GM21786 (cell line): ENCODE measurements at regions not wholly inside any gene's neighbourhood (a gene's known extent, or its start where the extent isn't known, plus 50 kb on each side); places are given as distances from the start of the nearest gene placed in this dataset.
"Not testable (repeated sequence)": the region's sequence is repeated elsewhere in the genome, so short reads cannot be mapped to it uniquely, and the experiment has no call there.

Source experiments
- ATAC-seq: cut with Tn5 transposase; IDR thresholded peaks from one replicate; pipeline ENCODE4 v1.9.1; 2021; ENCODE audit not compliant: unreplicated experiment

GRCh38 chr6:110558575-110558974, 82.2 kb upstream of the SLC22A16 start:
- no peak for ATAC-seq

DNA sequence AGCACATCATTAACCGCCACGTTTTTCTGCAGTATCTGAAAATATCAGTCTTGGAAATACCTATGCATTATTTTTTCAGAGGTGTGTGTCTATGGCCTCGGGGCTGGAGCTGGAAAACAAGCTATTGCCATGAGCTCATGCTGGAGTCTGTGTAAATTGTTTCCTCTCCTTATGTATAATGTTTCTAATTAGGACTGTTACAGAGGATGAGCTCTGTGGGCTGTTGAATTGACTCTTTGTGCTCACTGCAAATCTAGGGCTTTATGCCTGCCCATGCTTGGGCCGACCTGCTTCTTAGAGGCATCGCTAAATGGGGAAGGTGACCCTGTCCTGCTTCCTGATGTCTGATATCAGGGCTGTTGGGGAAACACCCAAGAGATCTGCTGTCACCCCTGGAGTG, 80.8 kb upstream of the SLC22A16 start:
- no peak for ATAC-seq

DNA sequence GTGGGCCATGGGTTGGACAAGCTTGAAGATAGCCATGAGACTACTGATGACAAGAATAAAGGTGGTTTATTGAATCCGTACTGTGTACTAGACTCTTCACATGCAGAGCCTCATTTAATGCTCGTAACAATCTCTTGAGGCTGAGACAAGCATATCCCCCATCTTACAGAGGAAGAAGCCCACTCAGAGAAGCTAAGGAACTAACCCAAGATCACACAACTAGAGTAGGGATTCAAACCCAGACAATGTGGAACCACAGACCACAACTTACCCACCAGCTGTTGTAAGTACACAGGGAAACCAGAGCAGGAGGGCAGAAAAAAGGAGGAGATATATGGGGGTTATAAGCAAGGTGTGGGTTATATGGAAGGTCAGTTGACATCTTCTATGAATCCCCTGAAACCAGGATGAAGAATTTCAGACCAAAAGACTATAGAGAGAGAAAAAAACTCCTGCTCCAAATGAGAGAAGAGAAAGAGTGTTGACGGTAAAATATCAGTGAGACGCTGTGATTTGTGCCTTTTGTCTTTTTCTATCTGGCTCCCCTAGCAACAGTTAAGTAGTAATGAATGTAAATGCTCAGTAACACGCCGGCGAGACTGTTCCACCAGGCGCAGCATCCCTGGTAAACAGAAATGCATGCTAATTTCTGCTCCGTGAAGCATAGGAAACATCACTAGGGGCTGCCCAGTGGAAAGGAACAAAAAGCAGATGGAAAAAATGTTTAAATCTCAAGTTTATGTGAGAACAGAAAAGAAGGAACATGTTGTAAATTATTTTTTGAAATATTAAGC, 80.1 kb upstream of the SLC22A16 start:
- no peak for ATAC-seq

DNA sequence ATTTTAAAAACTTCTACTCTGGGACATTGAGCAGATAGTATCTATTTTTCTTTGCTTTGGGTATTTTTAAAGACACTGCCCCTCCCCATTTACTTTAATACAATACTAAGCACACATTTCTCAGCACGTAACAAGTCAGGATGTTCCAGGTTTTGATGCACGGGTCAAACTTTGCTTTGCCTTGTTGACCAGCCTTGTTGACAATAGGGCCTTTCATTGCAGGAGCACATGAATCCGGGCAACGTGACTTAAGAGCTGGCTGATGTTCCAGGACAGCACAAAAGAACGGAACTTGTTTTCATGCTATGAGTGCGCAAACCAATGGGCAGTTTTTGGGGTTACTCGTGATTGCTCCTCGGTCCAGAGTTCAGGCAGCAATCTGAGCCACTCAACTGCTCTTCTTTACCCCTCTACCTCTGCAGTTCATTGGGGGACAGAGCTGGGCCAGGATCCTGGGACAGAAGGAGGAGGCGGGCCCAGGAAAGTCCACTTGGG, 78.6 kb upstream of the SLC22A16 start:
- ATAC-seq, result no peak

DNA sequence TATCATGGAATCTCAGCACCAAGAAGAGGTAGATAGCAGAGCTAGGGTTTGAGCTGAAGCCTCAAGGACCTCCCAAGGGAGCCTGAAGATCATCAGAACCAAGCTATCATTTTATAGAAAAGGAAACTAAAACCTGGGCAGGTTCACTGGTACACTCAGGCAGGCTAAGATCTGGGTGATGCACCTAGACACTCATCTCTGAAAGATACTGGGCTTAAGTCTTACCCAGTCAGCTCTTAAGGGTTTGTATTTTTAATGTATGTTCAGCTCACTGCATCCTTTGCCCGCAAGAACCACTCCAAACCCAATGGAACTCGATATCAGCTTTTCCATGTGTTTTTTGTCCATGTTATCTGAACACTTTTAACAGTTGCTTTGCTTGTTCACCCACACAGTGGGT, 78.0 kb upstream of the SLC22A16 start:
- ATAC-seq, result no peak

- ATAC-seq, result no peak
Observed at GRCh38 chr6:110552901-110553641, 76.7 kb upstream of the SLC22A16 start.

DNA sequence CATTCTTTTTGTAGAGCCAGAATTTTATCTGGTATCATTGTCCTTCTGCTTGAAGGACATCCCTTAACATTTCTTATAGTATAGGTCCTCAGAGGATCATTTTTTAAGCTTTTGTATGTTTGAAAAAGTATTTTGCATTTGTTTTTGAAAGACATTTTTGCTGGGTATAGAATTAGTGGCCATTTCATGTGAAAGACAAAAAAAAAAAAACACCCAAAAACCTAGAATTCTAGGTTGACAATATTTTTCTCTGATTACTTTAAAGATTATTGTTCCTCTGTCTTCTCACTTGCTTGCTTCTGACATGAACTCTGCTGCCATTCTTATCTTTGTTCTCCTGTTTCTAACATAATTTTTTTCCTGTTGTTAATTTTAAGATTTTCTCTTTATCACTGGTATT, 75.7 kb upstream of the SLC22A16 start:
- ATAC-seq, result no peak

- ATAC-seq, result no peak
Observed at GRCh38 chr6:110551088-110551487, 74.7 kb upstream of the SLC22A16 start.

GRCh38 chr6:110550353-110550752, 73.9 kb upstream of the SLC22A16 start:
- no peak for ATAC-seq

DNA sequence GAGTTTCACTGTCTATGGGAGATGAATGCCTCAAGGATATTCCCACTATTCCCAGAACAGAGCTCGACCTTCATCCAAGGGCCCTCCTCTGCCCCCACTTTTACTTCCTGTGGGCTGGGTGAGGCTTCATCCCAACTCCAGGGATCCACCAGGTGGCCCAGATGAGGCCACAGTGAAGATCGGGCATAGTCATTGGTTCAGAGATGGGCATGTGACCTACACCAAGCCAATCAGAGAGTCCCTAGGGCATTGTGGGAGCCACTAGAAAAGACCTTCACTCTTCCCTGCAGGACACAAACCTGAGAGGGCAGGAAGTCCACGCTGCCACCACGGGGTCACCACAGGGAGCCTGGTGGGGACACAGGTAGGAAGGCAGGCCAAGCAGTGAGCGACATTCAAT, 72.9 kb upstream of the SLC22A16 start:
- ATAC-seq, result no peak

DNA sequence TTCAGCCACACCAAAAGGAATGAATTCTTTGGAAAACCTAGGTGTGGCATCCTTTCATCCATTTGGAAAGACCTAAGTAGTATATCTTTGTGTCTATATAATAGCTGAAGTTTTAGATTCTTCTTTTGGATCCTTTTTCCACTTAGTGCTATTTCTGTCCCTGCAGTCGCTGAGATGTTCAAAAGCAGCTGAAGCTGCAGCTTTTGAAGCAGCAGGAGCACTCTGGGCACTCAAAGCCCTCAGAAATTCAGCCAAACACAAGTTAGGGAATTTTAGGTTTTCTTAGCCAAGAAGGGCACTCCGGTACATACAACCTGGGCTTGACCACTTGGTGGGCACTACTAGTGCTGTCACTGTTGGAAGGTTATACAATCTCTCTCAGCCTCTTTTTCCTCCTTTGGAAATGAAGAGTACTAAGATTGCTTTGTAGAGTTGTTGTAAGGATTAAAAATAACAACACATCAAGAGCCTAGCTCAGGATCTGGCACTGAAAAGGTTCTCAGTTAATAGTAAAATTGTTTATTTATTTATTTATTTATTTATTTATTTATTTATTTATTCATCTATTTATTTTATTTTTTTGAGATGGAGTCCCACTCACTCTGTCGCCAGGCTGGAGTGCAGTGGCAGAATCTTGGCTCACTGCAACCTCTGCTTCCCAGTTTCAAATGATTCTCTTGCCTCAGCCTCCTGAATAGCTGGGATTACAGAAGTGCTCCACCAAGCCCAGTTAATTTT, 71.9 kb upstream of the SLC22A16 start:
- no peak for ATAC-seq

DNA sequence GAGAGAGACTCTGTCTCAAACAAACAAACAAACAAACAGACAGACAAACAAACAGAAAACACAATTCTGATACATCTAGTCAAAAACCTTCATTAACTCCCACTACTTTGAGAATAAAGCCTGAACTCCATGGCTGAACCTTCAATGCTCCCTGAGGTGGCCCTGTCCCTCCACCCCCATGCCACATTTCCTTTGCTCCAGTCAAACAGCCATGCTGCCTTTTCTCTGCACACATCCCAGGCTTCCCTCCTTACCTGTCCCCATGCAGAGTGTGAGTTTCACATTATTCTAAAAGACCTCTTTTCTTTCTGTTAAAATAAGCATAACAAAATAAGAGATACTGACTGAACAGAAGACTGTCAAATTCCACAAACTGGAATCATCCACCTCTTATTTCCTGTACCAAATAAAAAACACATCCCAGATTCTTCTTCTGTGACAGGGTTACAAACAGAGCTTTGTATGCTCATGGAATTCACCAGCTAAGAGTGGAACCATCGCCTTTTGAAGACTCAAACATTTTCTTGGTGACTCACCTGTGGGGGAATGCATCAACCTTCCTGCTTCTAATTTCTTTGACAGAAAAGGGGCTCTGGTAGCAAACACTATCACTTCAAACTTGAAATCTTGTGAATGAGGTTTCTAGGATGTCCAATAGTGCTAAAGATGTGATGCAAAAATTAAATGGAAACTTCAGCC, 71.0 kb upstream of the SLC22A16 start:
- ATAC-seq, result no peak

DNA sequence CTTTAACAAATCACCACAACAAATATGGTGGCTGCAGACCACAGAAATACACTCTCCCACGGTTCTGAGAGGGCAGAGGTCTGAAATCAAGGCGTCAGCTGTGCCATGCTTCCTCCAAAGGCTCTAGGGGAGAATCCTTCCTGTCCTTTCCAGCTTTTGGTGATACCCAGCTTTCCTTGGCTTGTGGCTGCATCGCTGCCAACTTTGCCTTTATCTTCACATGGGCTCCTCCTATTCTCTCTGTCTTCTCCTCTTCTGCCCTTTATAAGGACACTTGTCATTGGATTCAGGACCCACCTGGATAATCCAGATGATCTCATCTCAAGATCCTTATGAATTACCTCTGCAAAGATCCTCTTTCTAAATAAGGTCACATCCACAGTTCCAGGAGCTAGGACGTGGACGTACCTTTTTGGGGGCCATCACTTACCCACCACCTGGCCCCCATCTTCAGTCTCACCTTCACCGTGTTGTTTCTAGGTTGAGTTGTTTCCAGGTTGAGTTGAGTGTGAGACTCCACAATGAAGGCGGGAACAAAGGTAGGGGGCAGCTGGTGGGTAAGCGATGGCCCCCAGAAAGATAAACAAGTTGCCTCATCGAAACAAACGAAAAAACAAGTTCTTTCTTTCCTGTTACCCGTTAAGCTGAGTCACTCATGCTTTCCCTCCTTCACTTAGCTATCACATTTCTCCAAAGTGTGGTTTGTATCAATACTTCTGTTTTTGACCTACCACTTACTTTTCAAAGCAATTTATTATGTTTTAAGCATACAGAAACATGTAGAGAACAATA, 68.9 kb upstream of the SLC22A16 start:
- no peak for ATAC-seq

DNA sequence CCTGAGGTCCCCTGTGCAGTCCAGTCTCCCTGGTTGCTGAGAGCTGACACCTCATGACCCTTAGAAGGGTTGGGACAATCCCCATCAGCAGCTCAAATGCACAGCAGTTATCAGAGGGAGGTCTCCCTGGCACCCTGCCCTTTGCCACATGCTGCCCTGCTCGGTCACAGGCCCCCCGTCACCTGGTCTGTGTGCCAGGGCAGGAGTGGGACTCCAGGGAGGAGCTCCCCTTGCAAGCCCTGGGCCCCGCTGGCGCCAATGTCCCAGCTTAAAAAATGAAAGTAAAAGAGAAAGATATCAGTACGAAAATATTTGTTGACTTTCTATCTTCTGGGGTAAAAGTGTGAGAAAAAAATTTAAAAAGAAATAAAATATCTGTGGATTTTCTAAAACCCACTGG, 68.1 kb upstream of the SLC22A16 start:
- peak; percentile 48 for ATAC-seq

- ATAC-seq, result no peak
Observed at GRCh38 chr6:110543106-110543505, 66.7 kb upstream of the SLC22A16 start.

- no peak for ATAC-seq
Observed at GRCh38 chr6:110542311-110543024, 66.1 kb upstream of the SLC22A16 start.

GRCh38 chr6:110541701-110542309, 65.4 kb upstream of the SLC22A16 start:
- no peak for ATAC-seq

- ATAC-seq, result not testable (repeated sequence)
Observed at GRCh38 chr6:110539277-110540019, 63.0 kb upstream of the SLC22A16 start.
